CD4-positive, alpha-beta T cell (primary cell): ENCODE measurements at regions not wholly inside any gene's neighbourhood (a gene's known extent, or its start where the extent isn't known, plus 50 kb on each side); places are given as distances from the start of the nearest gene placed in this dataset.

Source experiments
- ATAC-seq: fragments of 200-7000 bp; cut with Tn5 transposase; one replicate; pipeline ENCODE4 v1.10.0; 2022; ENCODE audit warnings: mild to moderate bottlenecking; ENCODE audit not compliant: poor library complexity
- CTCF ChIA-PET: fragments of 350-600 bp; sonication (Branson Sonifier 250); formaldehyde crosslinking; loops from one replicate; lab custom pipeline; 2021; ENCODE audit warnings: antibody characterized with exemption, inconsistent platforms; lab: Charles Lee
- POLR2A ChIA-PET: fragments of 350-600 bp; sonication (Branson Sonifier 250); formaldehyde crosslinking; loops from one replicate; lab custom pipeline; 2021; ENCODE audit warnings: antibody characterized with exemption, inconsistent platforms; lab: Charles Lee
- DNase-seq, 14 experiments: peaks; one replicate each; pipeline ENCODE4 v3.0.0-alpha.2; 2013 to 2020; ENCODE audit warnings: mixed read lengths in 2 of 14
- H3K27ac ChIP-seq, 2 donors: one replicate each; pipeline versions ENCODE4 v1.5.1 to v1.7.0; 2013; ENCODE audit warnings: low read length in 2 of 2, low read depth in 1 of 2, mild to moderate bottlenecking in 1 of 2
- H3K27me3 ChIP-seq, 2 experiments: 1 replicate in 1 of 2; 2 replicates in 1 of 2; pipeline versions ENCODE4 v1.6.1 to v1.7.0; 2013; ENCODE audit warnings: low read length in 2 of 2, control low read depth in 1 of 2, mild to moderate bottlenecking in 1 of 2, moderate library complexity in 1 of 2; ENCODE audit not compliant: insufficient read depth in 2 of 2, control insufficient read depth in 1 of 2
- H3K36me3 ChIP-seq: one replicate; pipeline ENCODE4 v1.6.1; 2013; ENCODE audit warnings: low read length, control low read depth; ENCODE audit not compliant: insufficient read depth
- H3K4me1 ChIP-seq: one replicate; pipeline ENCODE4 v1.6.1; 2013; ENCODE audit warnings: low read length, control low read depth; ENCODE audit not compliant: insufficient read depth
- H3K4me3 ChIP-seq: one replicate; pipeline ENCODE4 v1.5.1; 2013; ENCODE audit warnings: mild to moderate bottlenecking, low read length, moderate library complexity
- H3K9me3 ChIP-seq, 2 experiments: 1 replicate in 1 of 2; 2 replicates in 1 of 2; pipeline versions ENCODE4 v1.6.1 to v1.7.0; 2013; ENCODE audit warnings: low read length in 2 of 2, mild to moderate bottlenecking in 2 of 2, control low read depth in 1 of 2, moderate library complexity in 1 of 2; ENCODE audit not compliant: control insufficient read depth in 1 of 2, insufficient read depth in 1 of 2
- H3K27ac Mint-ChIP-seq: one replicate; pipeline ENCODE4 v1.8.0; 2020; ENCODE audit warnings: mixed read lengths
- H3K27me3 Mint-ChIP-seq: one replicate; pipeline ENCODE4 v1.8.0; 2021; ENCODE audit warnings: mixed read lengths
- H3K36me3 Mint-ChIP-seq: one replicate; pipeline ENCODE4 v1.8.0; 2021; ENCODE audit warnings: low read depth, mixed read lengths
- H3K4me1 Mint-ChIP-seq: one replicate; pipeline ENCODE4 v1.8.0; 2021; ENCODE audit warnings: low read depth, mixed read lengths
- H3K4me3 Mint-ChIP-seq: one replicate; pipeline ENCODE4 v1.8.0; 2020; ENCODE audit warnings: mild to moderate bottlenecking, mixed read lengths
- H3K9me3 Mint-ChIP-seq: one replicate; pipeline ENCODE4 v1.8.0; 2020; ENCODE audit warnings: mixed read lengths
- intact Hi-C, 2 experiments: fragments of 100-400 bp; cut with DNase I in 1 of 2; cut with micrococcal nuclease in 1 of 2; formaldehyde crosslinking; loops; one replicate each; pipeline versions ENCODE4 v1.15.1 to v1.9.0; 2023 to 2025; cut with DNase I, micrococcal nuclease
- TF ChIP-seq, protein P1 (sequence below): fragments of 200-600 bp; IDR thresholded peaks from one replicate; pipeline ENCODE4 v1.8.0; 2022; ENCODE audit warnings: antibody characterized with exemption, mild to moderate bottlenecking

DNA sequence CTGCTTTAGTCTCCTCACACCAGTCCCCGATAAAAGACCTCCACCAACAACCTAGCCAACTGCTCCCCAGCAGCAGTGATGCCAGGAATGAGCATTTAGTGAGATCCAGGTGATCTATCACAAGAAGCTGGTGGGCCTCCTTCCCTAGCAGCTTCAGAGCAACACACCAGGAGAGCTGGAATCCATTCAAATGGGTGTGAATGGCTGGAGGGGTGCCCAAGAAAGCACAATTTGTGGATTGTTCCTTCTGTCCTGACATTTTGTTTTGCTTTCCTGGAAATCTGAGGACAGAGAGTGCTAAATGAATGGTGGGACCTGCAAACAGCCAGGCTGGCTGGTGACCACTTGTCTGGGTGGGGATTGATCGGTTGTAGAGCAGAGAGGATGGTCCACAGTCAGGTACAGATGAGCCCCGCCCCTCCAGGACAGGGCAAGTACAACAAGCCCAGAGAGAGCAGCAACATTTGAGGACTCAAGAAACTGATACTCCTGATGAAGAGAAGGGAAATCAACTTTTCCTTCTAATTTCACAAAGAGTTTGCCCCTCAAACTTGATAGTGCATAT, 316.8 kb downstream of the VPS13C start:
- Mint-ChIP-seq H3K4me1 (no peaks in the 10 kb centered on the region), H3K27ac (no peak overlapping the region), H3K36me3 (no peaks in the 10 kb centered on the region), H3K27me3 (peaks cover 17% of the 10 kb centered on the region), H3K9me3 (no peaks in the 10 kb centered on the region), H3K4me3 (no peak overlapping the region)
- intact Hi-C loops = no loop called here
- ATAC-seq = no peak
- Histone ChIP-seq H3K36me3 (no peaks in the 10 kb centered on the region), H3K27me3 (peaks cover 4 to 12% of the 10 kb centered on the region in 2 experiments), H3K4me3 (no peak overlapping the region), H3K4me1 (no peaks in the 10 kb centered on the region), H3K9me3 (no peaks in the 10 kb centered on the region), H3K27ac (no peak overlapping the region)
- no peak for DNase-seq
- ChIA-PET POLR2A (no interaction called here), CTCF (no interaction called here)
- TF ChIP-seq, protein P1, sequence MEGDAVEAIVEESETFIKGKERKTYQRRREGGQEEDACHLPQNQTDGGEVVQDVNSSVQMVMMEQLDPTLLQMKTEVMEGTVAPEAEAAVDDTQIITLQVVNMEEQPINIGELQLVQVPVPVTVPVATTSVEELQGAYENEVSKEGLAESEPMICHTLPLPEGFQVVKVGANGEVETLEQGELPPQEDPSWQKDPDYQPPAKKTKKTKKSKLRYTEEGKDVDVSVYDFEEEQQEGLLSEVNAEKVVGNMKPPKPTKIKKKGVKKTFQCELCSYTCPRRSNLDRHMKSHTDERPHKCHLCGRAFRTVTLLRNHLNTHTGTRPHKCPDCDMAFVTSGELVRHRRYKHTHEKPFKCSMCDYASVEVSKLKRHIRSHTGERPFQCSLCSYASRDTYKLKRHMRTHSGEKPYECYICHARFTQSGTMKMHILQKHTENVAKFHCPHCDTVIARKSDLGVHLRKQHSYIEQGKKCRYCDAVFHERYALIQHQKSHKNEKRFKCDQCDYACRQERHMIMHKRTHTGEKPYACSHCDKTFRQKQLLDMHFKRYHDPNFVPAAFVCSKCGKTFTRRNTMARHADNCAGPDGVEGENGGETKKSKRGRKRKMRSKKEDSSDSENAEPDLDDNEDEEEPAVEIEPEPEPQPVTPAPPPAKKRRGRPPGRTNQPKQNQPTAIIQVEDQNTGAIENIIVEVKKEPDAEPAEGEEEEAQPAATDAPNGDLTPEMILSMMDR = no peak

- H3K27me3 Mint-ChIP-seq = peaks cover 17% of the 10 kb centered on the region
- ChIA-PET CTCF (interaction anchor here (0.5 kb wide), 1 partner anchor 1564 kb away, joined by 3 read pairs; no protein-coding TSS in a partner anchor), POLR2A (no interaction called here)
- no peak overlapping the region for H3K27ac Mint-ChIP-seq
- Histone ChIP-seq H3K27ac (no peak overlapping the region), H3K4me3 (no peak overlapping the region), H3K27me3 (peaks cover 4 to 12% of the 10 kb centered on the region in 2 experiments), H3K9me3 (no peaks in the 10 kb centered on the region), H3K4me1 (no peaks in the 10 kb centered on the region), H3K36me3 (no peaks in the 10 kb centered on the region)
- H3K36me3 Mint-ChIP-seq = no peaks in the 10 kb centered on the region
- TF ChIP-seq, protein P1 = no peak
- H3K9me3 Mint-ChIP-seq = no peaks in the 10 kb centered on the region
- no peak for ATAC-seq
- H3K4me1 Mint-ChIP-seq = no peaks in the 10 kb centered on the region
- intact Hi-C loops = no loop called here
- H3K4me3 Mint-ChIP-seq = no peak overlapping the region
- DNase-seq = no peak
These were observed 317.7 kb downstream of the VPS13C start for GRCh38 chr15:61742591-61742990.

GRCh38 chr15:61736790-61737189, 323.5 kb downstream of the VPS13C start:
- Histone ChIP-seq H3K4me1 (no peaks in the 10 kb centered on the region), H3K4me3 (no peak overlapping the region), H3K27ac (no peak overlapping the region), H3K9me3 (no peaks in the 10 kb centered on the region), H3K36me3 (no peaks in the 10 kb centered on the region), H3K27me3 (no peaks in the 10 kb centered on the region)
- ChIA-PET CTCF (interaction anchor here (0.7 kb wide), 1 partner anchor 24 kb away, joined by 3 read pairs; no protein-coding TSS in a partner anchor), POLR2A (no interaction called here)
- H3K4me1 Mint-ChIP-seq = no peaks in the 10 kb centered on the region
- no peak for DNase-seq
- TF ChIP-seq, protein P1 = no peak
- H3K4me3 Mint-ChIP-seq = no peak overlapping the region
- peaks cover 5% of the 10 kb centered on the region for H3K27me3 Mint-ChIP-seq
- H3K27ac Mint-ChIP-seq = no peak overlapping the region
- no peaks in the 10 kb centered on the region for H3K9me3 Mint-ChIP-seq
- H3K36me3 Mint-ChIP-seq = no peaks in the 10 kb centered on the region
- intact Hi-C loops = no loop called here
- ATAC-seq = no peak
